ENCODE measurements at regions not wholly inside any gene's neighbourhood (a gene's known extent, or its start where the extent isn't known, plus 50 kb on each side); places are given as distances from the start of the nearest gene placed in this dataset.

GRCh38 chr5:142399891-142400290 is 75.1 kb upstream of the SPRY4 start:
- TF ChIP-seq, protein P1, sequence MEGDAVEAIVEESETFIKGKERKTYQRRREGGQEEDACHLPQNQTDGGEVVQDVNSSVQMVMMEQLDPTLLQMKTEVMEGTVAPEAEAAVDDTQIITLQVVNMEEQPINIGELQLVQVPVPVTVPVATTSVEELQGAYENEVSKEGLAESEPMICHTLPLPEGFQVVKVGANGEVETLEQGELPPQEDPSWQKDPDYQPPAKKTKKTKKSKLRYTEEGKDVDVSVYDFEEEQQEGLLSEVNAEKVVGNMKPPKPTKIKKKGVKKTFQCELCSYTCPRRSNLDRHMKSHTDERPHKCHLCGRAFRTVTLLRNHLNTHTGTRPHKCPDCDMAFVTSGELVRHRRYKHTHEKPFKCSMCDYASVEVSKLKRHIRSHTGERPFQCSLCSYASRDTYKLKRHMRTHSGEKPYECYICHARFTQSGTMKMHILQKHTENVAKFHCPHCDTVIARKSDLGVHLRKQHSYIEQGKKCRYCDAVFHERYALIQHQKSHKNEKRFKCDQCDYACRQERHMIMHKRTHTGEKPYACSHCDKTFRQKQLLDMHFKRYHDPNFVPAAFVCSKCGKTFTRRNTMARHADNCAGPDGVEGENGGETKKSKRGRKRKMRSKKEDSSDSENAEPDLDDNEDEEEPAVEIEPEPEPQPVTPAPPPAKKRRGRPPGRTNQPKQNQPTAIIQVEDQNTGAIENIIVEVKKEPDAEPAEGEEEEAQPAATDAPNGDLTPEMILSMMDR (conservative IDR thresholded peaks at IDR 0.05; ENCODE audit: low read length): no peak
- no peak for TF ChIP-seq EZH2phosphoT487 (IDR thresholded peaks at IDR 0.05; ENCODE audit: borderline replicate concordance)

Measured in Loucy (cell line).